HK-2 (cell line): ENCODE measurements at regions not wholly inside any gene's neighbourhood (a gene's known extent, or its start where the extent isn't known, plus 50 kb on each side); places are given as distances from the start of the nearest gene placed in this dataset.
A peak's percentile ranks its signal among the peaks of the same experiment; 100 is the strongest.

ENCODE experiments used
- DNase-seq: peaks from one replicate; pipeline ENCODE4 v3.0.0-alpha.2; 2018; ENCODE audit not compliant: unreplicated experiment

GRCh38 chr16:64468515-64469090, 653.3 kb downstream of the CDH11 start:
- DNase-seq, result no peak

- DNase-seq, result no peak
Measured at GRCh38 chr16:64459821-64460220, 662.0 kb downstream of the CDH11 start.

GRCh38 chr16:64459402-64459801, 662.5 kb downstream of the CDH11 start:
- DNase-seq, result no peak

GRCh38 chr16:64455275-64455674, 666.6 kb downstream of the CDH11 start:
- no peak for DNase-seq

- DNase-seq, result no peak
Measured at GRCh38 chr16:64453646-64454045, 668.2 kb downstream of the CDH11 start.

- no peak for DNase-seq
Measured at GRCh38 chr16:64452446-64452845, 669.4 kb downstream of the CDH11 start.

GRCh38 chr16:64450177-64450576, 671.7 kb downstream of the CDH11 start:
- DNase-seq, result no peak

- no peak for DNase-seq
Measured at GRCh38 chr16:64449506-64449905, 672.4 kb downstream of the CDH11 start.

- no peak for DNase-seq
Measured at GRCh38 chr16:64445649-64446048, 676.2 kb downstream of the CDH11 start.

GRCh38 chr16:64445245-64445644, 676.6 kb downstream of the CDH11 start:
- DNase-seq, result no peak

- DNase-seq, result peak; percentile 63
Measured at GRCh38 chr16:64440421-64440831, 681.4 kb downstream of the CDH11 start.

- no peak for DNase-seq
Measured at GRCh38 chr16:64440005-64440404, 681.9 kb downstream of the CDH11 start.

GRCh38 chr16:64437706-64438324, 684.0 kb downstream of the CDH11 start:
- no peak for DNase-seq

- DNase-seq, result no peak
Measured at GRCh38 chr16:64434526-64435069, 687.3 kb downstream of the CDH11 start.

GRCh38 chr16:64428463-64429113, 693.3 kb downstream of the CDH11 start:
- DNase-seq, result no peak

- DNase-seq, result no peak
Measured at GRCh38 chr16:64426131-64426666, 695.7 kb downstream of the CDH11 start.

- DNase-seq, result no peak
Measured at GRCh38 chr16:64425381-64425780, 696.5 kb downstream of the CDH11 start.

- no peak for DNase-seq
Measured at GRCh38 chr16:64422259-64422658, 699.6 kb downstream of the CDH11 start.

GRCh38 chr16:64421515-64421914, 700.3 kb downstream of the CDH11 start:
- DNase-seq, result no peak

- no peak for DNase-seq
Measured at GRCh38 chr16:64419832-64420231, 702.0 kb downstream of the CDH11 start.

- no peak for DNase-seq
Measured at GRCh38 chr16:64417711-64418227, 704.1 kb downstream of the CDH11 start.

GRCh38 chr16:64416216-64417005, 705.5 kb downstream of the CDH11 start:
- no peak for DNase-seq
